Psoas muscle (tissue), 7 donors: ENCODE measurements at regions not wholly inside any gene's neighbourhood (a gene's known extent, or its start where the extent isn't known, plus 50 kb on each side); places are given as distances from the start of the nearest gene placed in this dataset.
A peak's percentile ranks its signal among the peaks of the same experiment; 100 is the strongest.

Experiments
- ATAC-seq, 4 donors: fragments of 200-7000 bp; cut with Tn5 transposase; one replicate each; pipeline ENCODE4 v1.9.1; 2020; ENCODE audit warnings: moderate library complexity in 3 of 4, mild to moderate bottlenecking in 2 of 4
- DNase-seq, 2 donors: peaks; one replicate each; pipeline ENCODE4 v3.0.0-alpha.2; 2020
- H3K27ac ChIP-seq: fragments of 200-600 bp; one replicate; pipeline ENCODE4 v1.8.0; 2022
- H3K27me3 ChIP-seq, 3 donors: fragments of 200-600 bp in 1 of 3; one replicate each; pipeline versions ENCODE4 v1.6.1 to v1.8.0; 2013 to 2022; ENCODE audit warnings: low read length in 2 of 3, mild to moderate bottlenecking in 2 of 3, moderate library complexity in 1 of 3; ENCODE audit not compliant: insufficient read depth in 3 of 3
- H3K36me3 ChIP-seq, 2 donors: fragments of 200-600 bp in 1 of 2; one replicate each; pipeline versions ENCODE4 v1.6.1 to v1.8.0; 2013 to 2022; ENCODE audit warnings: low read depth in 1 of 2, mild to moderate bottlenecking in 1 of 2, moderate library complexity in 1 of 2; ENCODE audit not compliant: insufficient read depth in 1 of 2
- H3K4me1 ChIP-seq: fragments of 200-600 bp; one replicate; pipeline ENCODE4 v1.8.0; 2022
- H3K4me3 ChIP-seq: fragments of 200-600 bp; one replicate; pipeline ENCODE4 v1.8.0; 2022; ENCODE audit warnings: mild to moderate bottlenecking
- H3K9me3 ChIP-seq: fragments of 200-600 bp; one replicate; pipeline ENCODE4 v1.8.0; 2022
- CTCF ChIP-seq: fragments of 200-600 bp; IDR thresholded peaks from one replicate; pipeline ENCODE4 v1.8.0; 2022; ENCODE audit warnings: antibody characterized with exemption
- WGBS, 3 donors: extraction: QIAGEN DNeasy Blood & Tissue Kit; methylation state at CpG; one replicate each; pipeline versions ENCODE4 v1.1.6 to v1.1.7; 2013; 5-methylcytosine and 5-hydroxymethylcytosine counted together
- intact Hi-C, 2 donors: fragments of 100-400 bp; cut with DNase I; formaldehyde crosslinking; loops; one replicate each; pipeline versions ENCODE4 v1.11.0 to v1.14.2; 2022
- donor health status: healthy with polysubstance abuse.
- donor health status: DM: no; HTN: no; CAD: no; lungs with moderate emphysema.
- donor health status: Bipolar disorder and iron deficiency.
- donor health status: healthy.
- donor health status: DM: yes; HTN: yes; CAD: no.
- donor health status: DM: no; HTN: no; CAD: no.
- donor health status: DM: yes; HTN: yes; CAD: no.

GRCh38 chr4:151950993-151951670 lies 190.3 kb upstream of the GATB start:
- H3K36me3 ChIP-seq, result no peaks in the 10 kb centered on the region
- DNase-seq (no peak), ATAC-seq (peak in 2 of 4 donors; percentile 50 to 70)
- H3K27me3 ChIP-seq, result no peaks in the 10 kb centered on the region
- WGBS, 3 donors, result 29 to 68% (median 36%) methylated on average over 12 of the region's 12 CpGs
- H3K27ac ChIP-seq, result no peak overlapping the region
- H3K9me3 ChIP-seq, result peaks cover 3% of the 10 kb centered on the region
- H3K4me3 ChIP-seq, result no peak overlapping the region
- intact Hi-C loops, result no loop called here
- peaks cover 10% of the 10 kb centered on the region for H3K4me1 ChIP-seq
- no peak for TF ChIP-seq CTCF

GRCh38 chr4:151948351-151949016 lies 187.7 kb upstream of the GATB start:
- Histone ChIP-seq H3K4me3 (no peak overlapping the region), H3K27me3 (no peaks in the 10 kb centered on the region), H3K9me3 (peaks cover 3% of the 10 kb centered on the region), H3K27ac (no peak overlapping the region), H3K36me3 (no peaks in the 10 kb centered on the region), H3K4me1 (peaks cover 10% of the 10 kb centered on the region)
- intact Hi-C loops, result no loop called here
- ATAC-seq (no peak), DNase-seq (no peak)
- 84 to 93% (median 88%) methylated on average over 1 of the region's 1 CpG for WGBS, 3 donors
- TF ChIP-seq CTCF, result no peak

- H3K9me3 ChIP-seq, result peaks cover 3% of the 10 kb centered on the region
- H3K27ac ChIP-seq, result no peak overlapping the region
- WGBS, 3 donors, result 75 to 84% (median 82%) methylated on average over 2 of the region's 2 CpGs
- no peak for DNase-seq
- no peak for ATAC-seq
- no peak for TF ChIP-seq CTCF
- no peaks in the 10 kb centered on the region for H3K36me3 ChIP-seq
- H3K4me3 ChIP-seq, result no peak overlapping the region
- no peaks in the 10 kb centered on the region for H3K27me3 ChIP-seq
- intact Hi-C loops, result no loop called here
- H3K4me1 ChIP-seq, result peaks cover 9% of the 10 kb centered on the region
These were observed 185.9 kb upstream of the GATB start for GRCh38 chr4:151946718-151947117.

GRCh38 chr4:151942971-151943370 lies 182.2 kb upstream of the GATB start:
- TF ChIP-seq CTCF, result no peak
- no peaks in the 10 kb centered on the region for H3K27me3 ChIP-seq
- H3K9me3 ChIP-seq, result peaks cover 3% of the 10 kb centered on the region
- DNase-seq (no peak), ATAC-seq (no peak)
- no peak overlapping the region for H3K4me3 ChIP-seq
- intact Hi-C loops, result no loop called here
- no peaks in the 10 kb centered on the region for H3K4me1 ChIP-seq
- no peak overlapping the region for H3K27ac ChIP-seq
- H3K36me3 ChIP-seq, result no peaks in the 10 kb centered on the region
- 48 to 55% (median 54%) methylated on average over 3 of the region's 3 CpGs for WGBS, 3 donors
